HG02623 (cell line): ENCODE measurements at regions not wholly inside any gene's neighbourhood (a gene's known extent, or its start where the extent isn't known, plus 50 kb on each side); places are given as distances from the start of the nearest gene placed in this dataset.
A peak's percentile ranks its signal among the peaks of the same experiment; 100 is the strongest.
"Not testable (repeated sequence)": the region's sequence is repeated elsewhere in the genome, so short reads cannot be mapped to it uniquely, and the experiment has no call there.

Source experiments
- ATAC-seq: cut with Tn5 transposase; IDR thresholded peaks from one replicate; pipeline ENCODE4 v1.9.1; 2021; ENCODE audit warnings: moderate library complexity; ENCODE audit not compliant: unreplicated experiment

- no peak for ATAC-seq
Measured at GRCh38 chr11:19418221-19418620, 177.5 kb upstream of the E2F8 start.

DNA sequence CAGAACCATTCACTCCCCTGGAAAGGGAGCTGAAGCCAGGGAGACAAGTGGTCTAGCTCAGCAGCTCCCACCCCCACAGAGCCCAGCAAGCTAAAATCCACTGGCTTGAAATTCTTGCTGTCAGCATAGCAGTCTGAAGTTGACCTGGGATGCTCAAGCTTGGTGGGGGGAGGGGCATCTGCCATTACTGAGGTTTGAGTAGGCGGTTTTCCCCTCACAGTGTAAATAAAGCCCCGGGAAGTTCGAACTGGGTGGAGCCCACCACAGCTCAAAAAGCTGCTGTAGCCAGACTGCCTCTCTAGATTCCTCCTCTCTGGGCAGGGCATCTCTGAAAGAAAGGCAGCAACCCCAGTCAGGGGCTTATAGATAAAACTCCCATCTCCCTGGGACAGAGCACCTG is 171.3 kb upstream of the E2F8 start:
- not testable (repeated sequence) for ATAC-seq

GRCh38 chr11:19410032-19410431 is 169.3 kb upstream of the E2F8 start:
- ATAC-seq: peak; percentile 57

DNA sequence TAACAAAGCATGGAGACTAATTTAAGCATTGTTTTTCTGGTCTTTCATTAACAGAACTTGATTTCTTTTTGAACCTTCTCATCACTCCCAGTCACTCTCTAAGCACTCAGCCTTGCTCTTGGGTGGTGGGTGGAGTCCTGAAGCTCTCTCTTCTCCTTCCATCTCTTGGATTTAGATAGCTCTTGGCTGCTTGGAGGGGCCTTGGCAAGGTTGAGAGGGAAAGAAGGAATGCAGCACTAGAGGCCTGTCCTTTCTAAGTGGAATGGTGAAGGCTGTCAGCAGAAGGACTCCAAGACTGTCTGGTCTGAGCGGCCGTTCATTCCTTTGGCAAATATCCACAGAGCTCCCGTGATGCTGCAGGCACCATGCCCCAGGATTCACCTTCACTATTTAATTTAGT is 168.6 kb upstream of the E2F8 start:
- no peak for ATAC-seq

DNA sequence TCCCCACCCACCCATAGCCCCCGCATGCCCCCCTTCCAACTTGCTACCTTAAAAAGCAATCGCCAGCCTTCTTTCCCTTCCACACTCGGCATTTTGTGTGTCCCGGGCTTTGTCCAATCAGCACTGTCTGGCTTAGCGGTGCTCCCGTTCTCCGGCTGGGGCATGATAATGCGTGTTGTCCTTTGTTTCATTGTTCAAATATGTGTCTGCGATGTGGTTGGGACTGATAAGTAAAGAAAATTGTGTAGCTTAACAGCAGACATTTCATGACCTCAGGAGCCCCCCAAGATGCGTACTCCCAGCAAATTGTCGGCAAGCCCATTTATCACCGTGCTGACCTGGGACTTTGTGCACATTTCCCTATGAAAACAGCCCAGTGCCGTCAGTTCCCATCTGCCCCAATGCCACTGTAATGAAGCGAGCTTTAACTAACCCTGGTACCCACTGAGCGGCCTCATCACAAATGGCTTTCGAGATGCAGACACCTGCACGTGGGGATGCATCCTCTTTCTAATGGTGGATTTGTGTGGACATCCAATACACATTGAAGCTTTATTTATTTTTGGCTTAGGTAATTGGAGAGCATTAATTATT is 167.0 kb upstream of the E2F8 start:
- ATAC-seq: no peak

GRCh38 chr11:19405966-19406365 is 165.2 kb upstream of the E2F8 start:
- ATAC-seq: no peak

DNA sequence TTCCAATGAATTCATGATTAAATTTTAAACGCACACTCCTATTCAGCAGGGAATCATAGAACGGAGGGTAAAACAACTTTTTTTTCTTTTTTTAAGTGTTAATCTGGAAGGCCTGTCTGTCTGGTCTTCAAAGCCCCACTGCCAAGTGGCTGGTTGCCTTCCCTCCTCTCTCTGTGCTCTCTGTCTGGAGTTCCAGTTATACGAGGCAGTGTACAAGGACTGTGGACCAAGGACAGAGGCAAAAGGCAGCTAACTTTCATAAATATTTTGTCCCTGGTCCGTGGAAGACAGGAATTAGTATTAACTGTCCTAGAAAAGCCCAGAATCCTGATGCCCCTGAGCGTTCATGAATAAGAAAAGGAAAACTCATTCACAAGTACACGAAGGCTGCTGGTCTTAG is 164.0 kb upstream of the E2F8 start:
- ATAC-seq: no peak

DNA sequence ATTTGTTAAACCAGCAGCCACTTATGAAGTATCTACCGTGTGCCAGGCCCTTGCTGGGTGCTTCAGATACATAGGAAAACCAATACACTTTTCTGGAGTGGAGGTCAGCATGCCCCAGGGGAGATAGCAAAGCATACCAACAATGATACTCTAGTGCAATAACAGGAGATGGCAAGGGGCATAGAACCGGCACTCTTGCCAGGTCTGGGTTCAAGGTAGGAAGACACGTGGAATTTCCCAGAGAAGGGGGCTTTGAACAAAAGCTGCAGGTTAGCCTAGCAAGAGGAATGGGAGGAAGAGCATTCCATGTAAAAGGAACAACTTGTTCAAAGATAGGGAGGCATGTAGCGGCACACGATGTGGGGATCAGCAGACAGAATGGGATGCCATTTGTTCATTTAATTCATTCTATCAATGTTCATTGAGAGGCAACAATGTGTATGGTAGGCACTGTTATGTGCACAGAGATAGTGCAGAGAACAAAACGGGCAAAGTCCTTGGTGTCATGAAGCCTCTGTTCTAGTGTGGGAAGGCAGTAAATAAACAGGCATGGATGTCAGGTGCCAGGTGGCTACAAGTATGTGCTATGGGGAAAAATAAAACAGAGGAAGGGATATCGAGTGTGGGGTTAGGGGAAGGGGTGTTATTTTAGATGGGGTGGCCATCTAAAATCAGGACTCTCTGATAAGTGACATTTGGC is 162.6 kb upstream of the E2F8 start:
- ATAC-seq: no peak

DNA sequence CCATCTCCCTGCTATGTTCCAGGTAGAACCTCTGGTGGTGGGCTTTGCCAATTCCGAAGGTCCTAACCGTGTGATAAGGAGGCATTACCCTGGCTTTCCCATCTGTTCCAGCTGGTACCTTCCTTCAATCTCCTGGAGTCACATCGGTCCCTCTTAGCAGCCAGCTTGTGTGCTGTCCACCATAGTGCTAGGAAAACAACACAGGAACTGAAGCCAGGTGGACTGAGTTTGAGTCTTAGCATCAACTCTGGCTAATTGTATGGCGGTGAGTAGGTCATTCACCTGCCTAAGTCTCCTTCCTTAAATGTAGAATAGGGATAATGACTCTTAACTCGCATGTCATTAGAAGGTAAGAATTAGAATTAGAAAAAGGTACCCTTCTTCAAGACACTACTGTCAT is 159.6 kb upstream of the E2F8 start:
- ATAC-seq: no peak

DNA sequence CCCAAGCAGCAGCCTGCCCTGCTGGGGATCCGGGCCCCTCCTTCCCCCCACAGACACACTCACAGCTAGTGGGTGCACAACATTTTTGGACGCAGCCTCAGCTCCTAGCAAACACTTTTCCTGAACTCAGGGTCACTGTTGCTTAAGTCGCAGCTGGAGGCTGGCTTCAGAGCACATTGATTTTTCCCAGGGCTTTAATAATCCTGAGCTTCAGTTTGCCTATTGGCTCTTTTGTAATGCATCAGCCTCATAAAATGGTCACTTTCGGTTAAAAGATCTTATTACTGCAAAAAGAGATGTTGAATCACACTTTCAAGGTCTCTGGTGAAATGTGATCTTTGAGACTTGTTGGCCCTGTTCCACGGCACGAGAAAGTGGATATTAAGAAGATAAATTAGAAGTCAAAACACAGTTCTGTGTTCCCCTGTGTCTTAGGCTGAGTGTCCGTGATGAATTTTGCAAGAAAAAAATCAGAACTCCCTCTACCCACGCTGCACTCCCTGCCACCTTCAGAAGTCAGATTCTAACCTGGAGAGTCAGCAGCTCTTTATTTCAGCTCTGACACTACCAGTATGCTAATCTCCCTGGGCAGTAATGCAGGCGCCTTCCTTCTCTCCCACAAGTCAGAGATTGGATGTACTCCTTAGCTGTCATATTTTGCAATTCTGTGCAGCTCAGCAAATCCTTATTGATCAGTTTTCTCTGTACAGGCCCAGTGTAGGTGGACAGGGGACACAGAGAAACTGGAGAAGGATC is 158.2 kb upstream of the E2F8 start:
- ATAC-seq: no peak

GRCh38 chr11:19398273-19398672 is 157.5 kb upstream of the E2F8 start:
- ATAC-seq: no peak

GRCh38 chr11:19395050-19395449 is 154.3 kb upstream of the E2F8 start:
- no peak for ATAC-seq

GRCh38 chr11:19394525-19395016 is 153.8 kb upstream of the E2F8 start:
- ATAC-seq: peak; percentile 82

DNA sequence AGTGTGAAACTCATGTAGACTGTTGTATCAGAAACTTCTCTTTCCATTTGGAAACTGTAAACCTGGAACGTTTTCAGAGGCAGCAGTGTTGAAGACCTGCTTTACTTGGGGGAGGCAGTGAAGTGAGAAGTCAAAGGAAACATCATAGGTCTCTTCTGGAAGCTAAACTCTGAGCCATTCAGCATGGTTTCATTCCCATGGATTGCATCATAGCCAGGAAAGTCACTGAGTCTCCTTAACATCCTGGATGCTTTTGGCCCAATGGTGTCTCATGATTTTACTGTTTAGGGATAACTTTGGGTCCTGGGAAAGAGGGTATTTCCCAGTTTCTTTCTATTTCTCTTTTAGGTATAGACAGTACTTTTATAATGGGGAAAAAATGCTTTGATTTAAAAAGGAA is 153.2 kb upstream of the E2F8 start:
- no peak for ATAC-seq

GRCh38 chr11:19392847-19393518 is 152.2 kb upstream of the E2F8 start:
- no peak for ATAC-seq

GRCh38 chr11:19392321-19392720 is 151.6 kb upstream of the E2F8 start:
- ATAC-seq: no peak

DNA sequence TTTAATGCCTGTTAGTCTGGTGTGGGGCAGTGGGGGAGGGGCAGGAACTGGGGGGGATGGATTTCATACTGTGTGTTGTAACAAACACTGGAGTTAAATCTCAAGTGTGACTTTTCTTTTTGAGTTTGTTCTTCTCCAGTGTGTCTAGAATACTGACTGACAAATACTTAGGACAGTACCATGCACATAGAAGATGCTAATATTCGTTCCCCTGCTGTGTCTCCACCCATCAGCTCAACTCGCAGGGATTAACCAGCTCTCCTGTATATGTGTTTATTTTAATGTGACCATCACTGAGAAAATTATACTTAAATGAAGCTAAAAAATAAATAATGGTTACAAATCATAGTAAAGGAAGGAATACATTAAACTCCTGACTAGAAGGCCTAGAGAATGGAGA is 150.9 kb upstream of the E2F8 start:
- ATAC-seq: no peak

DNA sequence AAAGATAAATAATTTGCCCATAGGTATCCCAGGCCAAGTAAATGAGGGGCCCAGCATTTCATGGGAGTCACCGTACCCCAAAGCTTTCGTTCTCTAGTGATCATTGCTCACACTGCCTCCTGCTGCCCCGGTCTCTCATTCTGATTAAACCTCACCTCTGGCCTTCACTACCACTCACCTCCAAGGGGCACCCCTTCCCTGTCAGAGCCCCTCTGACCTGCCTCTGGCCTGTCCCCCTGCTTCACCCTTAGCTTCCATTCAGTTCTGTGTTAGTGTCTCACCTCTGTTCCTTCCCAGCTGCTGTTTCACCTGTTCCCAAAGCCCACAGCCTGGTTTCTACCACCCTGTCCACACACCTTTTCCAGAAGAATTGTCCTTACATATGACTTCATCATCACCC is 150.3 kb upstream of the E2F8 start:
- ATAC-seq: no peak

GRCh38 chr11:19389787-19390303 is 149.1 kb upstream of the E2F8 start:
- no peak for ATAC-seq

GRCh38 chr11:19382131-19382611 is 141.4 kb upstream of the E2F8 start:
- no peak for ATAC-seq

DNA sequence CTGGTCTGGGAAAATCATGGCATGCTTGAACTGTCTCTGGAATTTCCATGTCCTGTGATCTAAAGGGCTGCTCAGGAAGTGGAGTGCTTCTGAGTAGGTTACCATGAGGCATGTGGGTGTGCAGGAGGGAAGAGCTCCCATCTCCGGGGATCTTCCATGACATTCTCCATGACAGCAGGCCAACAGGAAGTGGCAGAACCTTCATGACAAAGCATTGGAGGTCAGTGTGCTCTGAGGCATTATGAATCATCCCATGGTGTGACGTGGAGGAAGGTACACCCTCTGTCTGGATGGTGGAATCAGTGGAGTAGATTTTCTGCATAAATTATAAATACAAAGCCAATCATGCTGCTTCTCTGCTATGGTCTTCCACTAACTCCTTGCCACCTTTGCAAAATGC is 139.6 kb upstream of the E2F8 start:
- no peak for ATAC-seq
